ENCODE measurements at regions not wholly inside any gene's neighbourhood (a gene's known extent, or its start where the extent isn't known, plus 50 kb on each side); places are given as distances from the start of the nearest gene placed in this dataset.

DNA sequence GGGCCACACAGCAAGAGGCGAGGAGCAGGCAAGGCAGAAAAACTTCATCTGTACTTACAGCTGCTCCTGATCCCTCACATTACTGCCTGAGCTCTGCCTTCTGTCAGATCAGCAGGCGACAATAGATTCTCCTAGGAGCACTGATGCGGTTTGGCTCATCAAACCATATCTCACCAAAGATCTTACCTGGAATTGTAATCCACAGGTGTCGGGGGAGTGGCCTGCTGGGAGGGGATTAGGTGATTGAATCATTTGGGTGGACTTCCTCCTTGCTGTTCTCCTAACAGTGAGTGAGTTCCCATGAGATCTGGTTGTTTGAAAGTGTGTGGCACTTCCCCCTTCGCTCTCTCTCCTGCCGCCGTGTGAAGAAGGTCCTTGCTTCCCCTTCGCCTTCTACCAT, 647.3 kb downstream of the SOCS6 start:
- no peak for ATAC-seq
- no peaks in the 10 kb centered on the region for H3K36me3 ChIP-seq (replicated peaks in 1 of 2; ENCODE audit: control insufficient read depth in 1 of 2, insufficient read depth in 2 of 2, low read length in 2 of 2)
- WGBS (ENCODE audit: low lambda C conversion rate), result 6% methylated on average over 8 of the region's 8 CpGs
- BruUV-seq (replicated peaks), result no TSS peak
- TF ChIP-seq ZNF672 (CRISPR knock-in tag; IDR thresholded peaks at IDR 0.05) (no peak), ZNF777 (CRISPR knock-in tag; IDR thresholded peaks at IDR 0.05) (no peak), POGZ (CRISPR knock-in tag; IDR thresholded peaks at IDR 0.05) (no peak), MAZ (IDR thresholded peaks at IDR 0.05; ENCODE audit: borderline replicate concordance, low read depth, low read length) (no peak), MAZ (CRISPR knock-in tag; IDR thresholded peaks at IDR 0.05; ENCODE audit: low read depth) (no peak), SIN3A (IDR thresholded peaks at IDR 0.05; ENCODE audit: borderline replicate concordance, low read depth, low read length) (no peak), GPN1 (CRISPR knock-in tag; IDR thresholded peaks at IDR 0.05; ENCODE audit: borderline replicate concordance) (no peak), KAT2B (IDR thresholded peaks at IDR 0.05; ENCODE audit: borderline replicate concordance, low read depth, low read length) (no peak), NR1H2 (CRISPR knock-in tag; IDR thresholded peaks at IDR 0.05; ENCODE audit: borderline replicate concordance, low read depth) (no peak), MAF1 (CRISPR knock-in tag; IDR thresholded peaks at IDR 0.05; ENCODE audit: borderline replicate concordance) (no peak), ZNF251 (CRISPR knock-in tag; IDR thresholded peaks at IDR 0.05) (no peak), ZSCAN21 (CRISPR knock-in tag; IDR thresholded peaks at IDR 0.05; ENCODE audit: borderline replicate concordance) (no peak), ZFP36 (IDR thresholded peaks at IDR 0.05; ENCODE audit: borderline replicate concordance, low read depth, low read length, partially characterized antibody) (no peak), SNAI1 (CRISPR knock-in tag; IDR thresholded peaks at IDR 0.05; ENCODE audit: borderline replicate concordance) (no peak)
- intact Hi-C loops (cut with micrococcal nuclease; ENCODE audit: unreplicated experiment) (no loop called here), in situ Hi-C loops (cut with HindIII; ENCODE audit: extremely low pct_ligation_motif_present, low pct_unique_long_range_greater_than_20kb) (loop anchor here (10.0 kb wide), 1 partner anchor 1609 kb away; the partner anchor contains the start of gene CBLN2)
- H3K9me3 ChIP-seq (ENCODE audit: low read length), result no peaks in the 10 kb centered on the region
- no peak for FAIRE-seq
- no peak for DNase-seq (ENCODE audit: low spot score)
- H3K4me1 ChIP-seq (ENCODE audit: insufficient read depth, low read length), result no peaks in the 10 kb centered on the region
- H3K4me3 ChIP-seq (replicated peaks in 1 of 3; ENCODE audit: insufficient read depth in 1 of 3, low read depth in 2 of 3, low read length in 3 of 3), result no peak overlapping the region
- ChIA-PET CTCF (ENCODE audit: low intra/inter-chr PET ratio, low total read pairs) (no interaction called here), POLR2A (no interaction called here)
- no peak overlapping the region for H3K27ac ChIP-seq (ENCODE audit: extremely low read length, insufficient read depth, low read length)
- no peak overlapping the region for H3K9ac ChIP-seq (ENCODE audit: insufficient read depth, low read depth, low read length)
- H2AFZ ChIP-seq (ENCODE audit: low read length), result no peak overlapping the region
- H3K4me2 ChIP-seq (ENCODE audit: low read depth, low read length), result no peak overlapping the region
- no peaks in the 10 kb centered on the region for H4K20me1 ChIP-seq (ENCODE audit: insufficient read depth, low read length)
- H3K79me2 ChIP-seq (ENCODE audit: insufficient read depth, low read length), result no peaks in the 10 kb centered on the region
- H3K27me3 ChIP-seq (ENCODE audit: control insufficient read depth in 1 of 2, insufficient read depth in 2 of 2, low read length in 2 of 2), result no peaks in the 10 kb centered on the region; a peak in 1 of 5 replicates

All from HepG2 (cell line).